HepG2 (cell line): ENCODE measurements at regions not wholly inside any gene's neighbourhood (a gene's known extent, or its start where the extent isn't known, plus 50 kb on each side); places are given as distances from the start of the nearest gene placed in this dataset.

ENCODE experiments used
- ATAC-seq: fragments of 200-7000 bp; cut with Tn5 transposase; 3 replicates; pipeline ENCODE4 v1.9.1; 2020; ENCODE audit warnings: mild to moderate bottlenecking, moderate library complexity
- BruUV-seq: library from RNA; stranded (reverse); fragments of 400-500 nt; replicated peaks from 2 replicates; lab custom pipeline; 2021; lab: Mats Ljungman, UMichigan
- CTCF ChIA-PET: fragments of 300-600 bp; formaldehyde crosslinking; extraction: SDS; loops from one replicate; lab custom pipeline; 2021; ENCODE audit warnings: low total read pairs, inconsistent platforms, low intra/inter-chr PET ratio; lab: Yijun Ruan, JAX
- POLR2A ChIA-PET: fragments of 350-600 bp; sonication (Branson Sonifier 250); formaldehyde crosslinking; loops from one replicate; lab custom pipeline; 2020; ENCODE audit warnings: antibody characterized with exemption, inconsistent platforms; lab: Yijun Ruan, JAX
- DNase-seq: peaks from one replicate; pipeline ENCODE4 v3.0.0-alpha.2; 2015; ENCODE audit warnings: low spot score
- FAIRE-seq: peaks from 3 replicates; lab custom pipeline; 2011; peaks lifted over from hg19 to GRCh38; lab: Jason Lieb, UNC
- H2AFZ ChIP-seq: one replicate; pipeline ENCODE4 v1.6.1; 2011; ENCODE audit warnings: low read length, inconsistent platforms
- H3K27ac ChIP-seq: fragments of 300-600 bp; 3 replicates; pipeline ENCODE4 v1.8.0; 2011; ENCODE audit warnings: mixed run types, mild to moderate bottlenecking, mixed read lengths, low read length, inconsistent platforms; ENCODE audit not compliant: insufficient read depth; ENCODE audit errors: extremely low read length
- H3K27me3 ChIP-seq, 2 experiments: fragments of 200-600 bp in 1 of 2; 2 replicates in 1 of 2; 3 replicates in 1 of 2; pipeline versions ENCODE4 v1.6.0 to v1.8.0; 2011; ENCODE audit warnings: low read length in 2 of 2, mild to moderate bottlenecking in 2 of 2, moderate library complexity in 2 of 2, inconsistent platforms in 1 of 2; ENCODE audit not compliant: insufficient read depth in 2 of 2, control insufficient read depth in 1 of 2
- H3K36me3 ChIP-seq, 2 experiments: fragments of 200-600 bp in 1 of 2; replicated peaks in 1 of 2; 2 replicates in 1 of 2; 3 replicates in 1 of 2; pipeline versions ENCODE4 v1.5.1 to v1.8.0; 2011; ENCODE audit warnings: low read length in 2 of 2, inconsistent platforms in 1 of 2; ENCODE audit not compliant: insufficient read depth in 2 of 2, control insufficient read depth in 1 of 2
- H3K4me1 ChIP-seq: 2 replicates; pipeline ENCODE4 v1.5.1; 2012; ENCODE audit warnings: low read length, inconsistent platforms; ENCODE audit not compliant: insufficient read depth
- H3K4me2 ChIP-seq: 2 replicates; pipeline ENCODE4 v1.6.0; 2011; ENCODE audit warnings: low read depth, low read length, inconsistent platforms
- H3K4me3 ChIP-seq, 3 experiments: fragments of 200-600 bp in 1 of 3; sonication (generic), shearing (Covaris generic) in 1 of 3; replicated peaks in 1 of 3; 2 replicates each; pipeline ENCODE4 v1.5.1; 2011 to 2016; ENCODE audit warnings: low read length in 3 of 3, inconsistent platforms in 2 of 3, low read depth in 2 of 3, mild to moderate bottlenecking in 2 of 3, control low read depth in 1 of 3, mixed read lengths in 1 of 3; ENCODE audit not compliant: insufficient read depth in 1 of 3
- H3K79me2 ChIP-seq: one replicate; pipeline ENCODE4 v1.6.1; 2011; ENCODE audit warnings: low read length, inconsistent platforms; ENCODE audit not compliant: insufficient read depth
- H3K9ac ChIP-seq: 2 replicates; pipeline ENCODE4 v1.6.0; 2011; ENCODE audit warnings: mild to moderate bottlenecking, low read depth, low read length, inconsistent platforms; ENCODE audit not compliant: insufficient read depth
- H3K9me3 ChIP-seq: 2 replicates; pipeline ENCODE4 v1.5.1; 2012; ENCODE audit warnings: mild to moderate bottlenecking, low read length
- H4K20me1 ChIP-seq: 2 replicates; pipeline ENCODE4 v1.6.0; 2011; ENCODE audit warnings: inconsistent platforms, mild to moderate bottlenecking, low read length, moderate library complexity; ENCODE audit not compliant: insufficient read depth
- ARNTL ChIP-seq: sonication (generic); formaldehyde crosslinking; IDR thresholded peaks from 2 replicates; pipeline ENCODE4 v1.4.0; 2020; ENCODE audit warnings: mild to moderate bottlenecking, missing genetic modification reagents
- CBX1 ChIP-seq: IDR thresholded peaks from one replicate; pipeline ENCODE4 v1.6.1; 2016; ENCODE audit warnings: antibody characterized with exemption, low read depth
- ETV5 ChIP-seq: IDR thresholded peaks from 2 replicates; pipeline ENCODE4 v1.6.1; 2018; ENCODE audit warnings: missing biosample characterization, missing genetic modification reagents, inconsistent platforms, borderline replicate concordance
- ETV6 ChIP-seq: sonication (generic); formaldehyde crosslinking; conservative IDR thresholded peaks from 2 replicates; pipeline ENCODE4 v1.4.0; 2020; ENCODE audit warnings: missing genetic modification reagents
- HMGA1 ChIP-seq: sonication (generic); formaldehyde crosslinking; conservative IDR thresholded peaks from 2 replicates; pipeline ENCODE4 v1.4.0; 2020; ENCODE audit warnings: missing genetic modification reagents
- PAX8 ChIP-seq: sonication (generic); formaldehyde crosslinking; IDR thresholded peaks from 2 replicates; pipeline ENCODE4 v1.8.0; 2022; ENCODE audit warnings: mild to moderate bottlenecking, missing genetic modification reagents, borderline replicate concordance
- PLRG1 ChIP-seq: fragments of 450-650 bp; conservative IDR thresholded peaks from 2 replicates; pipeline ENCODE4 v1.6.1; 2016
- RELA ChIP-seq: sonication (generic); formaldehyde crosslinking; IDR thresholded peaks from 2 replicates; pipeline ENCODE4 v1.4.0; 2020; ENCODE audit warnings: missing genetic modification reagents
- SMC3 ChIP-seq: IDR thresholded peaks from 2 replicates; pipeline ENCODE4 v1.6.1; 2011; ENCODE audit warnings: low read length, improper control_type of control experiment
- TBL1XR1 ChIP-seq: fragments of 150-350 bp; IDR thresholded peaks from 2 replicates; pipeline ENCODE4 v1.6.1; 2014; ENCODE audit warnings: borderline replicate concordance, low read length; ENCODE audit not compliant: partially characterized antibody
- ZBTB38 ChIP-seq: sonication (generic); formaldehyde crosslinking; IDR thresholded peaks from 2 replicates; pipeline ENCODE4 v1.5.1; 2020; ENCODE audit warnings: mild to moderate bottlenecking, missing genetic modification reagents
- ZNF7 ChIP-seq: IDR thresholded peaks from 2 replicates; pipeline ENCODE4 v1.6.1; 2016; ENCODE audit warnings: missing biosample characterization, missing genetic modification reagents
- ZNF724P ChIP-seq: sonication (generic); formaldehyde crosslinking; IDR thresholded peaks from 2 replicates; pipeline ENCODE4 v1.8.0; 2022; ENCODE audit warnings: missing genetic modification reagents, borderline replicate concordance
- WGBS: methylation state at CpG from one replicate; pipeline ENCODE4 v1.1.6; 2017; ENCODE audit warnings: low lambda C conversion rate; 5-methylcytosine and 5-hydroxymethylcytosine counted together
- in situ Hi-C: cut with HindIII; loops from 2 replicates; pipeline ENCODE4 v1.10.0; 2017; ENCODE audit warnings: low pct_unique_long_range_greater_than_20kb; ENCODE audit not compliant: extremely low pct_ligation_motif_present
- intact Hi-C: fragments of 100-400 bp; cut with micrococcal nuclease; formaldehyde crosslinking; loops from one replicate; pipeline ENCODE4 v1.10.0; 2022; ENCODE audit not compliant: unreplicated experiment
- TF ChIP-seq, protein P1 (sequence below): sonication (generic); formaldehyde crosslinking; IDR thresholded peaks from 2 replicates; pipeline ENCODE4 v1.4.0; 2020; ENCODE audit warnings: missing genetic modification reagents
- TF ChIP-seq, protein P2 (sequence below): sonication (generic); formaldehyde crosslinking; conservative IDR thresholded peaks from 2 replicates; pipeline ENCODE4 v1.8.0; 2022; ENCODE audit warnings: missing genetic modification reagents
- TF ChIP-seq, protein P3 (sequence below): sonication (generic); formaldehyde crosslinking; IDR thresholded peaks from 2 replicates; pipeline ENCODE4 v1.4.0; 2020; ENCODE audit warnings: missing genetic modification reagents, borderline replicate concordance
- TF ChIP-seq, protein P4 (sequence below): sonication (generic); formaldehyde crosslinking; IDR thresholded peaks from 2 replicates; pipeline ENCODE4 v1.8.1; 2023; ENCODE audit warnings: mild to moderate bottlenecking, inconsistent platforms, moderate library complexity, missing genetic modification reagents, borderline replicate concordance

DNA sequence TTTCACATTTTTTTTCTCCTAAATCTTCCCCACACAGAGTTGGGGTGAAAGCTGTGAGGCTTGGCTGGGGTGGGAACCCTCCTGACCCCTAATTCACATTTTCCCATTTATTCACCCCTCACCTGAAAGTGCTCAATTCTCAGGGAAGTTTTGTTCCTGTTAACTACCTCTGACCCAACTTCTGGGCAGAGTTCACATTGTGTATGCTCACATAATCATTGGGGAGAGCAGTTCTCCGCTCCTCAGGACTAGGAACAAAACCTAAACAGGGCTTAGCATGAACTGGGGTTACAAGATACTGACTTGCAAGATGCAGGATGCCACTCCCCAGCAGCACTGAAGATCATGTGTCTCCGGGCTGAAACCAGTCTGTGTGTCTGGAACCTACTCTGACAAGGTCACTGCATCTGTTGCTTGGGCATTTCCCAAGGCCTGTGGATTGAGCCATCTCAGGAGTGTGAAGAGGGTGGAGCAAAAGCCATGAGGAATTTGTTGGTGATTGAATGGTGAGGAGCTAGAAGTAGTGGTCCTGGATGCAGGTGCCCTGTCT, 258.1 kb upstream of the IGFBP3 start:
- TF ChIP-seq, protein P1, sequence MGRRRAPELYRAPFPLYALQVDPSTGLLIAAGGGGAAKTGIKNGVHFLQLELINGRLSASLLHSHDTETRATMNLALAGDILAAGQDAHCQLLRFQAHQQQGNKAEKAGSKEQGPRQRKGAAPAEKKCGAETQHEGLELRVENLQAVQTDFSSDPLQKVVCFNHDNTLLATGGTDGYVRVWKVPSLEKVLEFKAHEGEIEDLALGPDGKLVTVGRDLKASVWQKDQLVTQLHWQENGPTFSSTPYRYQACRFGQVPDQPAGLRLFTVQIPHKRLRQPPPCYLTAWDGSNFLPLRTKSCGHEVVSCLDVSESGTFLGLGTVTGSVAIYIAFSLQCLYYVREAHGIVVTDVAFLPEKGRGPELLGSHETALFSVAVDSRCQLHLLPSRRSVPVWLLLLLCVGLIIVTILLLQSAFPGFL (CRISPR knock-in tag), result no peak
- TF ChIP-seq, protein P2, sequence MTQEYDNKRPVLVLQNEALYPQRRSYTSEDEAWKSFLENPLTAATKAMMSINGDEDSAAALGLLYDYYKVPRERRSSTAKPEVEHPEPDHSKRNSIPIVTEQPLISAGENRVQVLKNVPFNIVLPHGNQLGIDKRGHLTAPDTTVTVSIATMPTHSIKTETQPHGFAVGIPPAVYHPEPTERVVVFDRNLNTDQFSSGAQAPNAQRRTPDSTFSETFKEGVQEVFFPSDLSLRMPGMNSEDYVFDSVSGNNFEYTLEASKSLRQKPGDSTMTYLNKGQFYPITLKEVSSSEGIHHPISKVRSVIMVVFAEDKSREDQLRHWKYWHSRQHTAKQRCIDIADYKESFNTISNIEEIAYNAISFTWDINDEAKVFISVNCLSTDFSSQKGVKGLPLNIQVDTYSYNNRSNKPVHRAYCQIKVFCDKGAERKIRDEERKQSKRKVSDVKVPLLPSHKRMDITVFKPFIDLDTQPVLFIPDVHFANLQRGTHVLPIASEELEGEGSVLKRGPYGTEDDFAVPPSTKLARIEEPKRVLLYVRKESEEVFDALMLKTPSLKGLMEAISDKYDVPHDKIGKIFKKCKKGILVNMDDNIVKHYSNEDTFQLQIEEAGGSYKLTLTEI (CRISPR knock-in tag), result no peak
- TF ChIP-seq HMGA1 (CRISPR knock-in tag), result no peak
- no peak for TF ChIP-seq ZNF7 (CRISPR knock-in tag)
- no peak for TF ChIP-seq ETV5 (CRISPR knock-in tag)
- TF ChIP-seq ZNF724P (CRISPR knock-in tag), result no peak
- TF ChIP-seq SMC3, result no peak
- TF ChIP-seq CBX1, result no peak
- no peak for TF ChIP-seq ETV6 (CRISPR knock-in tag)
- TF ChIP-seq, protein P3, sequence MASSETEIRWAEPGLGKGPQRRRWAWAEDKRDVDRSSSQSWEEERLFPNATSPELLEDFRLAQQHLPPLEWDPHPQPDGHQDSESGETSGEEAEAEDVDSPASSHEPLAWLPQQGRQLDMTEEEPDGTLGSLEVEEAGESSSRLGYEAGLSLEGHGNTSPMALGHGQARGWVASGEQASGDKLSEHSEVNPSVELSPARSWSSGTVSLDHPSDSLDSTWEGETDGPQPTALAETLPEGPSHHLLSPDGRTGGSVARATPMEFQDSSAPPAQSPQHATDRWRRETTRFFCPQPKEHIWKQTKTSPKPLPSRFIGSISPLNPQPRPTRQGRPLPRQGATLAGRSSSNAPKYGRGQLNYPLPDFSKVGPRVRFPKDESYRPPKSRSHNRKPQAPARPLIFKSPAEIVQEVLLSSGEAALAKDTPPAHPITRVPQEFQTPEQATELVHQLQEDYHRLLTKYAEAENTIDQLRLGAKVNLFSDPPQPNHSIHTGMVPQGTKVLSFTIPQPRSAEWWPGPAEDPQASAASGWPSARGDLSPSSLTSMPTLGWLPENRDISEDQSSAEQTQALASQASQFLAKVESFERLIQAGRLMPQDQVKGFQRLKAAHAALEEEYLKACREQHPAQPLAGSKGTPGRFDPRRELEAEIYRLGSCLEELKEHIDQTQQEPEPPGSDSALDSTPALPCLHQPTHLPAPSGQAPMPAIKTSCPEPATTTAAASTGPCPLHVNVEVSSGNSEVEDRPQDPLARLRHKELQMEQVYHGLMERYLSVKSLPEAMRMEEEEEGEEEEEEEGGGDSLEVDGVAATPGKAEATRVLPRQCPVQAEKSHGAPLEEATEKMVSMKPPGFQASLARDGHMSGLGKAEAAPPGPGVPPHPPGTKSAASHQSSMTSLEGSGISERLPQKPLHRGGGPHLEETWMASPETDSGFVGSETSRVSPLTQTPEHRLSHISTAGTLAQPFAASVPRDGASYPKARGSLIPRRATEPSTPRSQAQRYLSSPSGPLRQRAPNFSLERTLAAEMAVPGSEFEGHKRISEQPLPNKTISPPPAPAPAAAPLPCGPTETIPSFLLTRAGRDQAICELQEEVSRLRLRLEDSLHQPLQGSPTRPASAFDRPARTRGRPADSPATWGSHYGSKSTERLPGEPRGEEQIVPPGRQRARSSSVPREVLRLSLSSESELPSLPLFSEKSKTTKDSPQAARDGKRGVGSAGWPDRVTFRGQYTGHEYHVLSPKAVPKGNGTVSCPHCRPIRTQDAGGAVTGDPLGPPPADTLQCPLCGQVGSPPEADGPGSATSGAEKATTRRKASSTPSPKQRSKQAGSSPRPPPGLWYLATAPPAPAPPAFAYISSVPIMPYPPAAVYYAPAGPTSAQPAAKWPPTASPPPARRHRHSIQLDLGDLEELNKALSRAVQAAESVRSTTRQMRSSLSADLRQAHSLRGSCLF, result no peak
- TF ChIP-seq TBL1XR1, result no peak
- no peak for TF ChIP-seq PAX8
- no peak for TF ChIP-seq RELA
- TF ChIP-seq, protein P4, sequence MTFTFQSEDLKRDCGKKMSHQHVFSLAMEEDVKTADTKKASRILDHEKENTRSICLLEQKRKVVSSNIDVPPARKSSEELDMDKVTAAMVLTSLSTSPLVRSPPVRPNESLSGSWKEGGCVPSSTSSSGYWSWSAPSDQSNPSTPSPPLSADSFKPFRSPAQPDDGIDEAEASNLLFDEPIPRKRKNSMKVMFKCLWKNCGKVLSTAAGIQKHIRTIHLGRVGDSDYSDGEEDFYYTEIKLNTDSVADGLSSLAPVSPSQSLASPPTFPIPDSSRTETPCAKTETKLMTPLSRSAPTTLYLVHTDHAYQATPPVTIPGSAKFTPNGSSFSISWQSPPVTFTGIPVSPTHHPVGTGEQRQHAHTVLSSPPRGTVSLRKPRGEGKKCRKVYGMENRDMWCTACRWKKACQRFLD, result no peak
- no peak for TF ChIP-seq ARNTL (CRISPR knock-in tag)
- TF ChIP-seq ZBTB38 (CRISPR knock-in tag), result no peak
- TF ChIP-seq PLRG1, result no peak
- WGBS, result 10% methylated on average over 2 of the region's 2 CpGs
- Histone ChIP-seq H4K20me1 (no peaks in the 10 kb centered on the region), H2AFZ (no peak overlapping the region), H3K79me2 (no peaks in the 10 kb centered on the region), H3K27ac (no peak overlapping the region), H3K36me3 (no peaks in the 10 kb centered on the region), H3K4me2 (no peak overlapping the region), H3K9me3 (peaks cover 6% of the 10 kb centered on the region; the same call in 1 of the 2 replicates), H3K4me3 (no peak overlapping the region), H3K27me3 (no peaks in the 10 kb centered on the region), H3K4me1 (no peaks in the 10 kb centered on the region), H3K9ac (no peak overlapping the region)
- in situ Hi-C loops (no loop called here), intact Hi-C loops (no loop called here)
- no peak for ATAC-seq
- no peak for DNase-seq
- BruUV-seq, result no TSS peak
- ChIA-PET CTCF (no interaction called here), POLR2A (no interaction called here)
- no peak for FAIRE-seq
